Breast epithelium (tissue), 4 donors: ENCODE measurements at regions not wholly inside any gene's neighbourhood (a gene's known extent, or its start where the extent isn't known, plus 50 kb on each side); places are given as distances from the start of the nearest gene placed in this dataset.

ENCODE experiments used
- DNase-seq, 2 donors: peaks; one replicate each; pipeline ENCODE4 v3.0.0-alpha.2; 2019; ENCODE audit warnings: low spot score in 2 of 2
- H3K27ac ChIP-seq, 2 donors: fragments of 200-600 bp; sonication (generic) in 1 of 2; one replicate each; pipeline ENCODE4 v1.5.1; 2016 to 2019; ENCODE audit warnings: mild to moderate bottlenecking in 1 of 2
- H3K27me3 ChIP-seq, 2 donors: fragments of 200-600 bp; sonication (generic) in 1 of 2; one replicate each; pipeline versions ENCODE4 v1.5.1 to v1.6.0; 2017 to 2019; ENCODE audit warnings: control low read depth in 1 of 2, mild to moderate bottlenecking in 1 of 2
- H3K36me3 ChIP-seq: fragments of 200-600 bp; one replicate; pipeline ENCODE4 v1.5.1; 2019
- H3K4me1 ChIP-seq, 2 donors: fragments of 200-600 bp; sonication (generic); one replicate each; pipeline ENCODE4 v1.5.1; 2016 to 2019; ENCODE audit warnings: control low read depth in 1 of 2
- H3K4me3 ChIP-seq, 3 donors: fragments of 200-600 bp; sonication (generic); 1 replicate in 2 of 3; 2 replicates in 1 of 3; pipeline ENCODE4 v1.5.1; 2016 to 2019; ENCODE audit warnings: mild to moderate bottlenecking in 3 of 3, moderate library complexity in 2 of 3
- H3K9me3 ChIP-seq, 2 donors: fragments of 200-600 bp; sonication (generic) in 1 of 2; one replicate each; pipeline ENCODE4 v1.5.1; 2016 to 2019; ENCODE audit warnings: control low read depth in 1 of 2
- CTCF ChIP-seq, 3 donors: fragments of 450-650 bp; IDR thresholded peaks; one replicate each; pipeline ENCODE4 v1.5.1; 2016 to 2017; ENCODE audit warnings: antibody characterized with exemption in 3 of 3, mild to moderate bottlenecking in 3 of 3, moderate library complexity in 3 of 3
- POLR2A ChIP-seq: fragments of 450-650 bp; IDR thresholded peaks from one replicate; pipeline ENCODE4 v1.6.1; 2016; ENCODE audit warnings: antibody characterized with exemption, mild to moderate bottlenecking, moderate library complexity
- POLR2AphosphoS5 ChIP-seq, 3 donors: sonication (generic); formaldehyde crosslinking; IDR thresholded peaks; one replicate each; pipeline ENCODE4 v1.6.1; 2017; ENCODE audit warnings: antibody characterized with exemption in 3 of 3
- intact Hi-C: fragments of 100-400 bp; cut with DNase I; formaldehyde crosslinking; loops from one replicate; pipeline ENCODE4 v1.15.1; 2023; ENCODE audit warnings: low total_unique reads

DNA sequence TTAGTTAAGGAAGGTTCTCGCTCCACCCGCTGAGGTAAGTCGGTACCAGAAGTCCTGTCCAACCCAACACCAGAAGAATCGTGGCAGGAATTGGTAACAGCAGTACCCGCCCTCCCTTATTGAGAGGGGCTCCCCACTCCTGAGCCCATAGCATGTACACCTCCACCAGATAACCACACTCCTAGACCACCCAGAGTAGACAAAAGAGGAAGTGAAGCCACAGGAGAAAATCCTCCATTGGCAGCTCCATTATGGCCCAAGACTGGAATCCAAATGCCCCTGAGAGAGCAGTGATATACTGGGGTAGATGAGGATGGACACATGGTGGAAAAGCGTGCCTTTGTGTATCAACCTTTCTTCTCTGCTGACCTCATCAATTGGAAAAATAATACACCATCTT is 106.1 kb upstream of the EPB41L4A start:
- Histone ChIP-seq H3K27ac (no peak overlapping the region), H3K27me3 (no peaks in the 10 kb centered on the region), H3K4me1 (no peaks in the 10 kb centered on the region), H3K9me3 (no peaks in the 10 kb centered on the region), H3K36me3 (no peaks in the 10 kb centered on the region), H3K4me3 (no peak overlapping the region)
- no peak for TF ChIP-seq POLR2A
- no peak for TF ChIP-seq CTCF (IDR thresholded peaks at IDR 0.05)
- intact Hi-C loops, result no loop called here
- DNase-seq, result no peak

- Histone ChIP-seq H3K9me3 (no peaks in the 10 kb centered on the region), H3K27ac (no peak overlapping the region), H3K27me3 (no peaks in the 10 kb centered on the region), H3K4me3 (no peak overlapping the region), H3K36me3 (no peaks in the 10 kb centered on the region), H3K4me1 (no peaks in the 10 kb centered on the region)
- intact Hi-C loops, result no loop called here
- no peak for DNase-seq
- TF ChIP-seq CTCF (IDR thresholded peaks at IDR 0.05) (no peak), POLR2A (no peak), POLR2AphosphoS5 (IDR thresholded peaks at IDR 0.05) (no peak)
Observed at GRCh38 chr5:112528928-112529327, 109.9 kb upstream of the EPB41L4A start.

GRCh38 chr5:112529525-112529924 is 110.4 kb upstream of the EPB41L4A start:
- Histone ChIP-seq H3K36me3 (no peaks in the 10 kb centered on the region), H3K4me3 (no peak overlapping the region), H3K27ac (no peak overlapping the region), H3K9me3 (no peaks in the 10 kb centered on the region), H3K27me3 (no peaks in the 10 kb centered on the region), H3K4me1 (no peaks in the 10 kb centered on the region)
- peak in 1 of 3 donors; percentile 11 for TF ChIP-seq CTCF (IDR thresholded peaks at IDR 0.05)
- TF ChIP-seq POLR2A, result no peak
- no peak for TF ChIP-seq POLR2AphosphoS5 (IDR thresholded peaks at IDR 0.05)
- intact Hi-C loops, result no loop called here
- no peak for DNase-seq

- Histone ChIP-seq H3K4me3 (no peak overlapping the region), H3K27me3 (no peaks in the 10 kb centered on the region), H3K27ac (no peak overlapping the region), H3K9me3 (no peaks in the 10 kb centered on the region), H3K36me3 (no peaks in the 10 kb centered on the region), H3K4me1 (no peaks in the 10 kb centered on the region)
- DNase-seq, result no peak
- intact Hi-C loops, result no loop called here
- no peak for TF ChIP-seq POLR2AphosphoS5 (IDR thresholded peaks at IDR 0.05)
- no peak for TF ChIP-seq POLR2A
- TF ChIP-seq CTCF (IDR thresholded peaks at IDR 0.05), result no peak
Observed at GRCh38 chr5:112532654-112533360, 113.7 kb upstream of the EPB41L4A start.

DNA sequence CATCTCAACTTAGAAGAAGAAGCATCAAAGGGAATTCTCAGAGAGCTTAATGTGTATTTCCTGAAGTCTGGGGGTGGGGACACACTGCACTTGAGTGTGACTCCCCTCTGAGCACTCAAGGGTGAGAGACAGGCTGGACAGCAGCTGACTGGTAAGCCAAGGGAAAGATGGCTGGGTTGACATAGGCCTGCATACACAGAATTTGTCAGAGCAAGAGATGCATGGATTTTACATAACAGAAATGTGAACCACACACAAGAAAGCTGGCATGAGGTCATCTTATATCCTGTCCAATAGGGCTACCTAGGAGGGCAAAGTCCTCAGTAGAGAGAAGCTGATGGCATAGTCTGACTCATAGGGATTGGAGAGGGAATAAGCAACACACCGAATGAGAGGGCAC is 114.3 kb upstream of the EPB41L4A start:
- no peaks in the 10 kb centered on the region for H3K27me3 ChIP-seq
- H3K9me3 ChIP-seq, result no peaks in the 10 kb centered on the region
- no peaks in the 10 kb centered on the region for H3K36me3 ChIP-seq
- TF ChIP-seq POLR2AphosphoS5 (IDR thresholded peaks at IDR 0.05) (no peak), CTCF (IDR thresholded peaks at IDR 0.05) (no peak), POLR2A (no peak)
- no peak for DNase-seq
- intact Hi-C loops, result no loop called here
- no peak overlapping the region for H3K4me3 ChIP-seq
- H3K4me1 ChIP-seq, result no peaks in the 10 kb centered on the region
- H3K27ac ChIP-seq, result no peak overlapping the region
